Astrocyte (in vitro differentiated cells and primary cell): ENCODE measurements at regions not wholly inside any gene's neighbourhood (a gene's known extent, or its start where the extent isn't known, plus 50 kb on each side); places are given as distances from the start of the nearest gene placed in this dataset.

Experiments used
- DNase-seq: peaks from one replicate; pipeline ENCODE4 v3.0.0-alpha.2; 2010; ENCODE audit warnings: low read depth
- FAIRE-seq: peaks from 2 replicates; lab custom pipeline; 2011; peaks lifted over from hg19 to GRCh38; lab: Jason Lieb, UNC
- H2AFZ ChIP-seq: 2 replicates; pipeline ENCODE4 v1.6.0; 2012; ENCODE audit warnings: low read depth, low read length, inconsistent platforms
- H3K27ac ChIP-seq: 2 replicates; pipeline ENCODE4 v1.5.1; 2011; ENCODE audit warnings: low read depth, low read length, inconsistent platforms
- H3K27me3 ChIP-seq: 2 replicates; pipeline ENCODE4 v1.6.0; 2011; ENCODE audit warnings: low read length, inconsistent platforms; ENCODE audit not compliant: insufficient read depth
- H3K36me3 ChIP-seq: 2 replicates; pipeline ENCODE4 v1.5.1; 2011; ENCODE audit warnings: low read length, inconsistent platforms; ENCODE audit not compliant: insufficient read depth
- H3K4me1 ChIP-seq: 2 replicates; pipeline ENCODE4 v1.5.1; 2011; ENCODE audit warnings: low read length, inconsistent platforms; ENCODE audit not compliant: insufficient read depth
- H3K4me2 ChIP-seq: 2 replicates; pipeline ENCODE4 v1.6.0; 2012; ENCODE audit warnings: low read length, inconsistent platforms
- H3K4me3 ChIP-seq: 2 replicates; pipeline ENCODE4 v1.5.1; 2011; ENCODE audit warnings: low read depth, mild to moderate bottlenecking, low read length, inconsistent platforms; ENCODE audit not compliant: insufficient read depth
- H3K79me2 ChIP-seq: 2 replicates; pipeline ENCODE4 v1.6.0; 2012; ENCODE audit warnings: mild to moderate bottlenecking, low read length, inconsistent platforms; ENCODE audit not compliant: insufficient read depth
- H3K9ac ChIP-seq: 2 replicates; pipeline ENCODE4 v1.6.0; 2012; ENCODE audit warnings: mild to moderate bottlenecking, low read length, inconsistent platforms
- H3K9me3 ChIP-seq: 2 replicates; pipeline ENCODE4 v1.5.1; 2012; ENCODE audit warnings: low read depth, mild to moderate bottlenecking, low read length, inconsistent platforms; ENCODE audit not compliant: insufficient read depth
- H4K20me1 ChIP-seq: 2 replicates; pipeline ENCODE4 v1.6.0; 2012; ENCODE audit warnings: low read length, inconsistent platforms; ENCODE audit not compliant: insufficient read depth
- H3K27ac Mint-ChIP-seq: one replicate; pipeline ENCODE4 v1.8.0; 2021; ENCODE audit warnings: mild to moderate bottlenecking, mixed read lengths; ENCODE audit not compliant: unreplicated experiment
- H3K27me3 Mint-ChIP-seq: one replicate; pipeline ENCODE4 v1.8.0; 2021; ENCODE audit warnings: low read depth, mixed read lengths; ENCODE audit not compliant: unreplicated experiment
- H3K36me3 Mint-ChIP-seq: one replicate; pipeline ENCODE4 v1.8.0; 2021; ENCODE audit warnings: low read depth, mixed read lengths; ENCODE audit not compliant: unreplicated experiment
- H3K4me1 Mint-ChIP-seq: one replicate; pipeline ENCODE4 v1.8.0; 2021; ENCODE audit warnings: low read depth, mixed read lengths; ENCODE audit not compliant: unreplicated experiment
- H3K4me3 Mint-ChIP-seq: one replicate; pipeline ENCODE4 v1.8.0; 2021; ENCODE audit warnings: mild to moderate bottlenecking, moderate library complexity, mixed read lengths; ENCODE audit not compliant: unreplicated experiment
- H3K9me3 Mint-ChIP-seq: one replicate; pipeline ENCODE4 v1.8.0; 2021; ENCODE audit warnings: mild to moderate bottlenecking, mixed read lengths; ENCODE audit not compliant: unreplicated experiment
- CTCF ChIP-seq: IDR thresholded peaks from 2 replicates; pipeline ENCODE4 v1.5.1; 2011; ENCODE audit warnings: low read depth, mild to moderate bottlenecking, inconsistent platforms, low read length, moderate library complexity; ENCODE audit not compliant: insufficient read depth
- EZH2 ChIP-seq: IDR thresholded peaks from 2 replicates; pipeline ENCODE4 v1.6.1; 2012; ENCODE audit warnings: mild to moderate bottlenecking, low read length, inconsistent platforms; ENCODE audit not compliant: insufficient read depth

- Mint-ChIP-seq H3K27ac (no peak overlapping the region), H3K4me1 (peaks cover 15% of the 10 kb centered on the region), H3K27me3 (no peaks in the 10 kb centered on the region), H3K36me3 (no peaks in the 10 kb centered on the region), H3K4me3 (no peak overlapping the region), H3K9me3 (no peaks in the 10 kb centered on the region)
- no peaks in the 10 kb centered on the region for H3K36me3 ChIP-seq
- no peak overlapping the region for H3K27ac ChIP-seq
- no peaks in the 10 kb centered on the region for H3K79me2 ChIP-seq
- FAIRE-seq (no peak), DNase-seq (peak; percentile 60)
- no peaks in the 10 kb centered on the region for H4K20me1 ChIP-seq
- no peak overlapping the region for H3K4me2 ChIP-seq
- no peak overlapping the region for H3K9ac ChIP-seq
- TF ChIP-seq EZH2: no peak
- H3K4me1 ChIP-seq: peaks cover 2% of the 10 kb centered on the region
- no peaks in the 10 kb centered on the region for H3K9me3 ChIP-seq
- H3K27me3 ChIP-seq: no peaks in the 10 kb centered on the region
- H3K4me3 ChIP-seq: no peak overlapping the region
- no peak overlapping the region for H2AFZ ChIP-seq
Observed at GRCh38 chr1:193705554-193705981, 519.2 kb upstream of the B3GALT2 start.

GRCh38 chr1:193703655-193704054 lies 517.2 kb upstream of the B3GALT2 start:
- Histone ChIP-seq H3K4me3 (no peak overlapping the region), H3K9me3 (no peaks in the 10 kb centered on the region), H3K4me2 (no peak overlapping the region), H3K79me2 (no peaks in the 10 kb centered on the region), H3K4me1 (peaks cover 4% of the 10 kb centered on the region), H3K27me3 (no peaks in the 10 kb centered on the region), H3K36me3 (no peaks in the 10 kb centered on the region), H3K27ac (no peak overlapping the region), H3K9ac (no peak overlapping the region), H4K20me1 (no peaks in the 10 kb centered on the region), H2AFZ (no peak overlapping the region)
- no peaks in the 10 kb centered on the region for H3K36me3 Mint-ChIP-seq
- H3K27ac Mint-ChIP-seq: no peak overlapping the region
- no peak for TF ChIP-seq CTCF
- TF ChIP-seq EZH2: no peak
- H3K4me3 Mint-ChIP-seq: no peak overlapping the region
- peak; percentile 21 for DNase-seq
- no peaks in the 10 kb centered on the region for H3K9me3 Mint-ChIP-seq
- no peak for FAIRE-seq
- no peaks in the 10 kb centered on the region for H3K27me3 Mint-ChIP-seq
- H3K4me1 Mint-ChIP-seq: peaks cover 15% of the 10 kb centered on the region

- FAIRE-seq: no peak
- Histone ChIP-seq H3K4me1 (peaks cover 4% of the 10 kb centered on the region), H3K4me2 (no peak overlapping the region), H4K20me1 (no peaks in the 10 kb centered on the region), H3K9ac (no peak overlapping the region), H3K79me2 (no peaks in the 10 kb centered on the region), H3K36me3 (no peaks in the 10 kb centered on the region), H3K27ac (no peak overlapping the region), H3K27me3 (no peaks in the 10 kb centered on the region), H2AFZ (no peak overlapping the region), H3K4me3 (no peak overlapping the region), H3K9me3 (no peaks in the 10 kb centered on the region)
- no peak overlapping the region for H3K4me3 Mint-ChIP-seq
- H3K9me3 Mint-ChIP-seq: no peaks in the 10 kb centered on the region
- H3K27ac Mint-ChIP-seq: no peak overlapping the region
- H3K4me1 Mint-ChIP-seq: peaks cover 15% of the 10 kb centered on the region
- DNase-seq: no peak
- no peaks in the 10 kb centered on the region for H3K27me3 Mint-ChIP-seq
- TF ChIP-seq EZH2: no peak
- TF ChIP-seq CTCF: no peak
- H3K36me3 Mint-ChIP-seq: no peaks in the 10 kb centered on the region
Observed at GRCh38 chr1:193703121-193703520, 516.7 kb upstream of the B3GALT2 start.
